GM12872 (cell line): ENCODE measurements at regions not wholly inside any gene's neighbourhood (a gene's known extent, or its start where the extent isn't known, plus 50 kb on each side); places are given as distances from the start of the nearest gene placed in this dataset.

Experiments
- TF ChIP-seq, protein P1 (sequence below): IDR thresholded peaks from 3 replicates; pipeline ENCODE4 v1.5.1; 2011; ENCODE audit warnings: low read depth, mild to moderate bottlenecking, low read length, moderate library complexity; ENCODE audit not compliant: insufficient read depth

DNA sequence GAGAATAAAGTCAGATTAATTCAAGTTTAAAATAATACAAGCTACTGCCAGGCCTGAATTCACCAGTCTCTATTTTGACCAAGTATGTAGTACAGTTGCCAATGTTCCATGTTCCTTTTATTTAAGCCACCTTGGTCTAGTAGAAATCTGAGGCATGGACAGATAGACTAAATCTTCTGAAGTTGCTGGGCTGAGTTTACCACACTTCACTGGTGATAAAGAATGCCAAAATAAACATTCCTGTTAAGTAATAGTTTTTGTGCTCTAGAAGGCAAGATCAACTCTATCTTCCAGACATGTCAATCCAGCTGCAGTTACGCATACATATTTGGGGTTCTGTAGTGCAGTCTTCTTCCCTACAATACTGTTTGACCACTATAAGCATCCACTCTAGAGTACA, 83.9 kb upstream of the C11orf87 start:
- TF ChIP-seq, protein P1, sequence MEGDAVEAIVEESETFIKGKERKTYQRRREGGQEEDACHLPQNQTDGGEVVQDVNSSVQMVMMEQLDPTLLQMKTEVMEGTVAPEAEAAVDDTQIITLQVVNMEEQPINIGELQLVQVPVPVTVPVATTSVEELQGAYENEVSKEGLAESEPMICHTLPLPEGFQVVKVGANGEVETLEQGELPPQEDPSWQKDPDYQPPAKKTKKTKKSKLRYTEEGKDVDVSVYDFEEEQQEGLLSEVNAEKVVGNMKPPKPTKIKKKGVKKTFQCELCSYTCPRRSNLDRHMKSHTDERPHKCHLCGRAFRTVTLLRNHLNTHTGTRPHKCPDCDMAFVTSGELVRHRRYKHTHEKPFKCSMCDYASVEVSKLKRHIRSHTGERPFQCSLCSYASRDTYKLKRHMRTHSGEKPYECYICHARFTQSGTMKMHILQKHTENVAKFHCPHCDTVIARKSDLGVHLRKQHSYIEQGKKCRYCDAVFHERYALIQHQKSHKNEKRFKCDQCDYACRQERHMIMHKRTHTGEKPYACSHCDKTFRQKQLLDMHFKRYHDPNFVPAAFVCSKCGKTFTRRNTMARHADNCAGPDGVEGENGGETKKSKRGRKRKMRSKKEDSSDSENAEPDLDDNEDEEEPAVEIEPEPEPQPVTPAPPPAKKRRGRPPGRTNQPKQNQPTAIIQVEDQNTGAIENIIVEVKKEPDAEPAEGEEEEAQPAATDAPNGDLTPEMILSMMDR: no peak

DNA sequence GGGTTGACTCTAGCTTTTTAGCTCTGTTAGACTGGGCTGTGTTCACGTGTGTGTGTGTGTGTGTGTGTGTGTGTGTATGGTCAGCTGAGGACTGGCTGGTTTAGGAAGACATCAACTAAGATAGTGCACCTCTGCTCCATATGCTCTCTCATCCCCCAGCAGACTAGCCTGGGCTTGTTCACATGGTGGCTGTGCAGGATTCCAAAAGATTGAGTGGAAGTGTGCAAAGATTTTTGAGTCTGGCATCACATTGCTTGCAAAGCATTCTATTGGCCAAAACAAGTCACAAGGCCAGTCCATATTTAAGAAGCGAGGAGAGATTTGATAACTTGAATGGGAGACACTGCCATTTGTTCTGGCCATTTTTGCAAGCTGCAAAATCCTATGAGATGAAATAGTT, 79.7 kb upstream of the C11orf87 start:
- TF ChIP-seq, protein P1: no peak

DNA sequence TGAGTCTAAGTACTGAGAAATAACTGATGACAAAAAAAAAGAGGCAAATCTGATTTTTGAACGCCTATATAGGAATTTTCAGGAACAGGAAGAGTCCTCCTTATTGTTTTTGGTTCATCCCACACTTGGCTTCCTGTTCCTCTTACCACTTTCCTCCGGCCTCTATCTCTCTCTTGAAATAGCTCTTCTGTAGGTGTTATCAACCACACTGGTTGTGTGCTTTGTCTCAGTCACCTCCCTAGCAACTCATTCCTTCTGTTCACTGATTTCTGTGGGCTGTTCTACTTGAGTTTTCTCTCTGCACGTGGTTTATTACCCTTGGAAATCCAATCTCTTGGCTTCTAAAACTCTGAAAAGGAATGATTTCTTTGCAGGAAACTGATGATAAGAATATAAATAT, 78.7 kb upstream of the C11orf87 start:
- TF ChIP-seq, protein P1: no peak

GRCh38 chr11:109347304-109347703, 74.7 kb upstream of the C11orf87 start:
- TF ChIP-seq, protein P1: no peak

GRCh38 chr11:109349276-109350080, 72.5 kb upstream of the C11orf87 start:
- TF ChIP-seq, protein P1: no peak

DNA sequence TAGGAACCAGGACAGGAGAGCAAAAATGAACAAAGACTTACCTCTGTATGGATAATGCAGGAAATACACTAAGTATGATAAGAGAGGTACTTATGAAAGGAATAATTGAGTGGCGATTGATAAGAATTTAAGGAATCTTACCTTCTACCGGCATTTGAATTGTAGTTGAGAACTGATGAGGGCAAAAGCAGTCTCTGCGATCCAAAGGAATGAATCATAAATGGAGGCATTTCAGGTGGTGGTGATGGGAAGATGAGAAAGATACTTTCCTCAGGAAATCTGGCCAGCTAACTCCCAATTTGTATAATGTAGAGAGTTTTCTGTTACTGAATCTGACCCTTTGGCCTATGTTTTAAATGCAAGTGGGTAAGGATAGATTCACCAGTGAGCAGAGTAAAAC, 71.9 kb upstream of the C11orf87 start:
- TF ChIP-seq, protein P1: no peak

- TF ChIP-seq, protein P1: no peak
Measured at GRCh38 chr11:109362059-109362458, 59.9 kb upstream of the C11orf87 start.
